ENCODE measurements at regions not wholly inside any gene's neighbourhood (a gene's known extent, or its start where the extent isn't known, plus 50 kb on each side); places are given as distances from the start of the nearest gene placed in this dataset.

GRCh38 chr11:103682318-103683184 lies 353.9 kb upstream of the DDI1 start:
- no peak overlapping the region for H3K4me2 ChIP-seq (ENCODE audit: insufficient read depth, low read length)
- peak; percentile 86 for DNase-seq (ENCODE audit: low read depth, low spot score)

More at GRCh38 chr11:103682318-103683184, 353.9 kb upstream of the DDI1 start:
- no peak overlapping the region for H3K4me3 ChIP-seq (replicated peaks in 1 of 3; ENCODE audit: insufficient read depth in 1 of 3, low read depth in 1 of 3, low read length in 3 of 3)
- no peak overlapping the region for H3K9ac ChIP-seq (replicated peaks; ENCODE audit: extremely low read depth, insufficient read depth, low read length)
- no peaks in the 10 kb centered on the region for H3K9me1 ChIP-seq (replicated peaks; ENCODE audit: control insufficient read depth, extremely low read depth, insufficient read depth, low read length)
- peak; percentile 89 for FAIRE-seq
- H4K20me1 ChIP-seq (replicated peaks; ENCODE audit: control insufficient read depth, extremely low read depth, insufficient read depth, low read length): no peaks in the 10 kb centered on the region
- H3K27ac ChIP-seq (ENCODE audit: insufficient read depth, low read depth, low read length): no peak overlapping the region
- H3K4me1 ChIP-seq (ENCODE audit: control insufficient read depth, extremely low read depth, insufficient read depth, low read length): peaks cover 19% of the 10 kb centered on the region
- no TSS peak for BruUV-seq (replicated peaks)
- ChIA-PET POLR2A (no interaction called here), CTCF (interaction anchor here (0.5 to 3.8 kb wide), 91 partner anchors 9 to 1498 kb away, joined by 3 to 64 read pairs (median 4); partner anchors contain the start of genes DYNC2H1 and PDGFD)
- TF ChIP-seq CTCF (IDR thresholded peaks at IDR 0.05; ENCODE audit: extremely low read depth in 1 of 2, insufficient read depth in 1 of 2, low read depth in 1 of 2, low read length in 2 of 2) (peak; percentile 67 to 81), POLR2A (IDR thresholded peaks at IDR 0.05; ENCODE audit: low read depth, low read length) (no peak)
- no peaks in the 10 kb centered on the region for H3K79me2 ChIP-seq (ENCODE audit: control insufficient read depth, insufficient read depth, low read length)
- H2AFZ ChIP-seq (ENCODE audit: low read depth, low read length): peak overlapping the region; percentile 33
- H3K36me3 ChIP-seq (ENCODE audit: control insufficient read depth in 2 of 2, extremely low read depth in 1 of 2, insufficient read depth in 2 of 2, low read length in 2 of 2): no peaks in the 10 kb centered on the region
- intact Hi-C loops (cut with micrococcal nuclease) (loop anchor here (1.0 to 5.0 kb wide), 13 partner anchors 50 to 927 kb away; partner anchors contain the start of gene PDGFD), dilution Hi-C loops (cut with MboI; ENCODE audit: extremely low pct_ligation_motif_present, low sequenced_read_pairs) (no loop called here)
- no peaks in the 10 kb centered on the region for H3K27me3 ChIP-seq (ENCODE audit: control insufficient read depth in 2 of 2, insufficient read depth in 2 of 2, low read length in 2 of 2)
- H3K9me3 ChIP-seq (replicated peaks; ENCODE audit: control insufficient read depth, insufficient read depth, low read length): no peaks in the 10 kb centered on the region
